GM19023 (cell line): ENCODE measurements at regions not wholly inside any gene's neighbourhood (a gene's known extent, or its start where the extent isn't known, plus 50 kb on each side); places are given as distances from the start of the nearest gene placed in this dataset.
"Not testable (repeated sequence)": the region's sequence is repeated elsewhere in the genome, so short reads cannot be mapped to it uniquely, and the experiment has no call there.

Experiments
- ATAC-seq: cut with Tn5 transposase; IDR thresholded peaks from one replicate; pipeline ENCODE4 v1.9.1; 2021; ENCODE audit warnings: mild to moderate bottlenecking, moderate library complexity; ENCODE audit not compliant: unreplicated experiment

GRCh38 chr6:135604035-135604860 is 106.7 kb upstream of the AHI1 start:
- no peak for ATAC-seq

DNA sequence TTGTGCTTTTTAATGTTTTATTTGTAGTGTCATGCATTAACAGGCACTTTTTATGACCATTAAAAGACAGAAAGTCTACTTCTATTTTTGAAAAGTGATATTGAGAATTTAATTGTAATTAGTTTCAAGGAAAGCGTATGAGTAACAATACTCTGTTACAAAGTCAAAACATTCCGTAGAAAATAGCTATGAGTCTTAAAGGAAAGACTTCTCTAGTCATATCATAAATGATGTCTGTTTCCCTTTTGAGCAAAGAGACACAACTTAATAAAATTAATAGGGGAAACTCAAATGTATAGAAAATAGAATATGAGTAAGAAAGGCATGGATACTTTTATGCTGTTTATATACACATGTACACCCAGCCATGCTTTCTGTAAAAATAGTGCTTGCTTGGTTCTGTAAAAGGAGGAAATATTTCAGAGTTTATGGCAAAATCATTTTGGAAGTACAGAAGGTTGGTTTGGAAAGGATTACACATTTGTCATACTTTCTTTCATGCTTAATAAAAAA is 107.8 kb upstream of the AHI1 start:
- ATAC-seq, result no peak

- ATAC-seq, result no peak
Observed at GRCh38 chr6:135606392-135606791, 108.9 kb upstream of the AHI1 start.

- no peak for ATAC-seq
Observed at GRCh38 chr6:135608031-135608430, 110.5 kb upstream of the AHI1 start.

- not testable (repeated sequence) for ATAC-seq
Observed at GRCh38 chr6:135610192-135610591, 112.7 kb upstream of the AHI1 start.

DNA sequence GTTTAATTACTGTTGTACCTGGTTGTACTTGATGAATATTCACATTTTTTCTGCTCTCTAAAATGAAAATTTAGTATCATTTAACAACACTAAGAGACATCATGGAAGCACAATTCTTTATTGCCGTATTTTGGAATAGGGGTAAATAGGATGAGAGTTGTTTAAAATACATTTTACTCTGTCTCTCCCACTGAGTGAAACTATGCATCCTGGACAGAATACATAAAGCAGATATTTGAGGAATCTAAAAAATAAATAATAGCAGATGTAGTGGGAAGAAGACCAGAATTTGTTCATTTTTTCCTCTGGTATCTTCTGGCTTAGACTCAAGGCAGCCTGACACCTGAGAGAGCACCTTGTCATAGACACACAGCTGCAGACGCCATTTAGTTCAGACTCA is 119.1 kb upstream of the AHI1 start:
- ATAC-seq, result no peak

DNA sequence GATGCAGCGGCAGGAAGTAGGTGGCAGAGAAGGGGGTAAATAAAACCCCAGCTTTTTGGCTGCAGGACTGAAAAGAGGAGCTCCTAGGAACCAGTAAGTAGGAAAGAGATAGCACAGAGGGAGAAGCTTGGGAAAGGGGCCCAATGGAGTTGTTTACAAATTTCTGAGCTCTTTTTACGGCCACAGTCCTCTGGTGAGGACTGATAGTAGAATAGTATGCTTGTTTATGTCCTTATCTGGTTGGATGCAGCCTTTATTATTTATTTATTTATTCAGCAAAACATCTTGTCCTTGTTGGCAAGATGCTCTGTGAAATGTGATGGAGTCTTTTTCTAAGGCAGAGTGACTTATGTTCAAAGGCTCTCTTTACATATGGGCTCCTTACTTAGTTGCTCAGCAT is 119.7 kb upstream of the AHI1 start:
- no peak for ATAC-seq

DNA sequence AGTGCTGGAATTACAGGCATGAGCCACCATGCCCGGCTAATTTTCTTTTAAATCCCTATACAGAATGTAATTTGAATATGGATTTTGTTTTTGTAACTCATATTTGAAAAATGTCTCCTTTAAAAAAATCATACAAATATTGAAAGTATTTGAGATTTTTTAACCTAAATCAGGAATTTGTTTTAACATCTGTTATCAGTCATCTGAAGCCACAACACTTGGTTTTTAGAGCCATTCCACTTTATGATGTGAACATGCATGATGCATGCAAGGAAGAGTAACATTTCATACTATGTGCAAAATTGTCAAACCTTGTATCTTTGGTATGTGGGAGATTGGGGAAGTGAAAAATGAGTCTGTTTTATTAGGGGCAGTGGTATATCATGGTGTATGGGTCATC is 124.5 kb upstream of the AHI1 start:
- ATAC-seq, result no peak

- ATAC-seq, result no peak
Observed at GRCh38 chr6:135623979-135624378, 126.4 kb upstream of the AHI1 start.

DNA sequence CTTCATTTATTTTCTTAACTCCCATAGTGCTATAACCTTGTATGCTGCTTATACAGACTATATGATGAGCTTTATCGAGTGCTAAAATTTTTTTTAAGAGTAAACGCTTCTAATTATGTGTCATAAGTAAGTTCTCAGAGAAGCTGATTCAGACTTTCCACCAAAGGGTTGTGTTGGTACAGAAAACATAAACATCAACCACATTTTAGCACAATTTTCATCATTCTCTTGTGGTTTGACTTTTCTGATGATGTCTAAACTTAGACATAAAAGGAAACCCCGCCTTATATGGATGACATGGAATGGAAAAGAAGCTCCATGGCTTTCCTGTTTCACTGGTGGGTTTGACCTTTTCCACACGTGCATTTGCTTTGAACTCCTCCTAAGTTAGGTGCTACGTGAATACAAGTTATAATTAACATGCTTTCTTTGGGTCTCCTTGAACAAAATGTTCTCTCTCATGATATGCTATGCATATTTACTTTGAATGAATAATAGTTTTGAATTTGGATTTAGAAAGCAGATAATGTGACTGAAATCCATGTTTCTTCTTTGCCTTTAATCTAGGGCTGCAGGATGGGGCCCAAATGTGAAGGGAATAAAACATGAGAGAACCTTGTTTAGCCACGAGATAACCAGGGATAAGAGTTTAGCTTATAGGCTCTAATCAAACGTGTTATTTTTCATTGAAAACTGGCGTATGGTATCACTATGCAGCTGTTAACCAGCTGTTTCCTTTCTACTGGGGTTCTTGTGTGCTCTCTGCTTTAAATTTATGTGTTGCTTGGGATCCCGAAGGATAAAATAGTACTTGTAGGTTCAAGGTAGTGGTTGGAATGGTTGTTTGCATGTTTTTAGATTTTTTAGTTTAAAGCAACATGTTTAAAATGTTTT is 127.1 kb upstream of the AHI1 start:
- no peak for ATAC-seq

DNA sequence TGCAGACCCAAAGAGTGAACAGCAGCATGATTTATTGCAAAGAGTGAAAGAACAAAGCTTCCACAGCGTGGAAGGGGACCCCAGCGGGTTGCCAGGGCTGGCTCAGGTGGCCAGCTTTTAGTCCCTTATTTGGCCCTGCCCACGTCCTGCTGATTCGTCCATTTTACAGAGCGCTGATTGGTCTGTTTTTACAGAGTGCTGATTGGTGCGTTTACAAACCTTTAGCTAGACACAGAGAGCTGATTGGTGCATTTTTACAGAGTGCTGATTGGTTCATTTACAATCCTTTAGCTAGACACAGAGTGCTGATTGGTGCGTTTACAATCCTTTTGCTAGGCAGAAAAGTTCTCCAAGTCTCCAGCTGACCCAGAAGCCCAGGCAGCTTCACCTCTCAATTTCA is 128.5 kb upstream of the AHI1 start:
- ATAC-seq, result not testable (repeated sequence)

DNA sequence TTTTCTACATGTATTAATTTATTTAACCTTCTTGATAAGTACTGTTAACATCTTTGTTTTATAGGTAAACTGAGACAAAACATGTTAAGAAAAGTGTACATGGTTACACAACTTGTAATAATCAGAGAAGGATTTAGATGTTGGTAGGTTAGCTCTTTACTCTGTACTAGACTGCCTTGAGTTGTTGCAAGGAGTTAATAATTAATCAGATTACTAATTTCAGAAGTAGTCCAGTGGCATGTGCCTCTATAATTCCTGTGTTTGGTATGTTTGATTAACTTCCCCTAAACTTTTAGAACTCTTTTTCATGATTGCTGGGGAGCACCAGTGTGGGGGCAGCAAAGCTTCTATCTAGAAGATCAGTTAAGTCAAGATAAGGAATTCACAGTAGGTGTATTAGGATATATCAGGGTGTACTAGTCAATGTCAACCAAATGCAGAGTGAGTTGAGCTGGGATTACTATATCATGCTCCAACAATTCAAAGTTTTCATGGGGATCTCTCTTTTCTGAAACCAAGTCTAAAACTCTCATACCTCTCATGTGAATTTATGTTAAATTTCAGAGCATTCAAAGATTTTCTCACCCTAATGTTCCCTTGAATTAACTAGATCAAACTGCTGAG is 129.7 kb upstream of the AHI1 start:
- ATAC-seq, result no peak

- no peak for ATAC-seq
Observed at GRCh38 chr6:135630789-135631376, 133.3 kb upstream of the AHI1 start.

- no peak for ATAC-seq
Observed at GRCh38 chr6:135631821-135632220, 134.3 kb upstream of the AHI1 start.

DNA sequence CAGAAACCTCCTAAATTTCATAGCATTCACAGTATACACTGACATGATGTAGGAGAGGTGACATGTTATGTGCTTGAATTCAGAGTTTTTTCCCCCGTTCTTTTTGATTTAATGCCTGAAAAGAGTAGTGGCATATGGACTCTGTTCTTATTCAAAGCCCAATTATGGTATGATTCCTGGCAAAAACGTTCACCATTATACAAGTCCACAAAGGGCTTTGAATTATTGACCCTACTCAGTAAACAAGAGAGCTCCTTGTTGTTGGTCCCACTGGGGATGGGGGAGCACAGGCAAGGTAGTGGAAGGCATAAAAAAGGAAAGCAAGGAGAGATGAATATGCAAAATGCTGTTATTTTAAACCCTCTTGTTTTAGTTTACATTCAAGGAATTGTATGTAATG is 136.0 kb upstream of the AHI1 start:
- no peak for ATAC-seq

- ATAC-seq, result no peak
Observed at GRCh38 chr6:135637701-135638100, 140.2 kb upstream of the AHI1 start.

DNA sequence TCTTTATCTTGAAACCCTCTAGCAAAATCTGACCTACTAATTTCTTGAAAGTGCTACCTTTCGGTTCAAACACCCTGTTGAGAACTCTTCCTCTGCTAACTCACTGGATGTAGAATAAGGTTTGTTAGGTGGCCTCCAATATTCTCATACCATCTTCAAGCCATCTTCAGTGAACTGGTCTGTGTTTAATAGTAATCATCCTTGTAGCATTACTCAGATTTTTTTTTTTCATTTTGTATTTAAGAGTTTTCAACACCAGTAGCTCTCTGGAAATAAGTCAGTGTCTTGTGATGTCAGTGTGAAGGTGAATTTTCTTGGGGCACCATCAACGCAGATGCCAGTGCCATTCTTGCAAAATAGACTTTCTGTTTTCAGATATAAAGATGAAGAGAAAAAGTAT is 140.6 kb upstream of the AHI1 start:
- ATAC-seq, result no peak

GRCh38 chr6:135640048-135640447 is 142.5 kb upstream of the AHI1 start:
- ATAC-seq, result no peak

DNA sequence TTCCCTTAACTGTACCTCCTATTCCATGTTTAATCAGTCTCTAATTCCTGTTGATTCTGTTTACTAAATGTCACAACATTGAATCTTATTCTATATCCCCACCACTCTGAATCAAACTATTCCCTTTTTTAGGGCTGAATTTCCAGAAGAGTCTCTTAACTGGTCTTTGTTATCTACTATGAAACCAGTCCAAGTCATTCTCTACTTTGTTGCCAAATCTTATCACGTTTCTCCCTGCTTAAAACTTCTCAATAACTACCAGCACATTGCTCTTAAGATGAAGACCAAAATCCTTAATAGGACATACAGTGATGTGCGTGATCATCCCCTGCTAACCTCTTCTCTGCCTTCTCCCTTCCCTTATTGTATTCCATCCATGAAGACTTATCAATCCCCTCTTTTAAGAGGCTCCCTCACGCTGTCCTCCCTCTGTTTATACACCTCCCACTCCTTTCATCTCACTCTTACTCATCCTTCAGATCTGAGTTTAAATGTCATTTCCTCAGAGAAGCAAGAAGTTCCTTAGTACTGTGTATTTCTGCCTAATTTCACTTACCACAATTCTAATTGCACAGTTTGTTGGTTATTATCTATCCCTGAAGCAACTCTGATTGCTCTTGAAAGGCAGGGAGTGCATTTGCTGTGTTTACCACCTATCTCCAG is 143.0 kb upstream of the AHI1 start:
- ATAC-seq, result no peak

GRCh38 chr6:135642912-135643311 is 145.4 kb upstream of the AHI1 start:
- ATAC-seq, result no peak
